Kasumi-1 (cell line): ENCODE measurements at regions not wholly inside any gene's neighbourhood (a gene's known extent, or its start where the extent isn't known, plus 50 kb on each side); places are given as distances from the start of the nearest gene placed in this dataset.
"Not testable (repeated sequence)": the region's sequence is repeated elsewhere in the genome, so short reads cannot be mapped to it uniquely, and the experiment has no call there.

Source experiments
- DNase-seq, 2 experiments: peaks; one replicate each; lab custom pipeline; 2025; lab: John Stamatoyannopoulos, UW

DNA sequence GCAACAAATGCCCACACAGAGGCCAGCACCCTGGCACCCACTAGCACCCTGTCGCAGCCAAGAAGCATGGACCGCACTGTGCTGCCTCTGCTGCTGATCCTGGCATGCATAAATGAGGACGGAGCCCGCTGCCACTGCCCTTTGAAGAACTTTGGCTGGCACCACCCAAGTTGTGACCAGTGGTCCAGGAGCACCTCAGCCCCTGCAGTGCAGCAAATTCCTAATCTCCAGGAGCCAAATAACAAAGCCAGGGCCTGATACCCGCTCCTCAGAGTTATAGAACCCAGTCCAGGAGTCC, 807.2 kb downstream of the GLUD2 start:
- no peak for DNase-seq

DNA sequence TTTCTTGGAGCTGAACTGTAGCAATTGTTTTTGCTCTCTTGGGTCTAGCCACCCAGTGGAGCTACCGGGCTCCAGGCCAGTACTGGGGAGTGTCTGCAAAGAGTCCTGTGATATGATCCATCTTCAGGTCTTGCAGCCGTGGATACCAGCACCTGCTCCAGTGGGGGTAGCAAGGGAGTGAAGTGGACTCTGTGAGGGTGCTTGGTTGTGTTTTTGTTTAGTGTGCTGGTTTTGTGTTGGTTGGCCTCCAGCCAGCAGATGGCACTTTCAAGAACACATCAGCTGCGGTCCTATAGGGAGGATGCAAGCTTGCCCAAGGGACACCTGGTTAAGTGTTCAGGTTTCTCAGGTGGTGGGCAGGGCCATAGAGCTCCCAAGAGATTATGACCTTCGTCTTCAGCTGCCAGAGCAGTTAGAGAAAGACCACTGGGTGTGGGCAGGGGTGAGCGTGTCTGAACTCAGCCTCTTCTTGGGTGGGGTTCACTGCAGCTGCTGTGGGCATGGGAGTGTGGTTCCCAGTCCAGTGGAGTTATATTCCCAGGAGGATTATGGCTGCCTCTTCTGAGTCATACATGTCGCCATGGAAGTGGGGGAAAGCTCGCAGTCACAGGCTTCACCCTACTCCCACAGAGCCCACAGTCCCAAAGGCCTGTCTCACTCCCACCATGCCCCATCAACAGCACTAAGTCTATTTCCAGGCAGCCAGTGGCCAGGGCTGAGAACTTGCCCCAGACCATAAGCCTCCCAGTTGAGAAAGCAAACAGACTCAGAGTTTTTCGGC, 811.6 kb downstream of the GLUD2 start:
- DNase-seq, result no peak

DNA sequence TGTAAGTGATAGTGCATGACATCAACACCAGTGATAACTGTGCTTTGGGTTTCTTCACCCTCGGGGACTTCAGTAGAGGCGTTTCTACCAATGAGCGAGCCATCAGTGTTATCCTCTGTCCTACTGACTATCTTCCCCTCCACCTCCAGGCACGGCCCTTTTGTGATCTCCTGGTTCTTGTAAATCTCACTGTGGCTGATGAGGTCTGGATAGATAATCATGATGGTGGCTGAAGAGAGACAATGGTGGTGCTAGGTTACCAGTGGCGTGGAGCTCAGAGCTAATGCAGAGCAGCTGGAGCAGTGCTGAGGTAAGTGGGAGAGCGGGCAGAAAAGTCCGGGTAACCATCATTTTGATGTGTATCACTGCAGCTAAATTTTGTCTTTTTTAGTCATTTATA, 816.6 kb downstream of the GLUD2 start:
- no peak for DNase-seq

DNA sequence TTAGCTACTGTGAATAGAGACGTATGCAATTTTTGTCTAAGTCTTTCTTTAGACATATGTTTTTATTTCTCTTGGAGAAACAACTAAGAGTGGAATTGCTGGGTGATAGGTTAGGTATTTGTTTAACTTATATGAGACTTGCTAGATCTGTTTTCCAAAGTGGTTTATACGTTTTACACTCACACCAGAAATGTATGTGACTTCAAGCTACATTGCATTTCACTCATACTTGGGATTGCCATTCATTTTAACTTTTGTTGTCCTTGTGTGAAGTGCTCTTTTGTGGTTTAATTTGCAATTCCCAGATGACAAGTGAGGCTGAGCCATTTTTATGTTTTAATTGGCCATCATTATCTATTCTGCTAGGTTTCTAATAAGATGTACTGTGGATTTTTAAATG, 817.2 kb downstream of the GLUD2 start:
- DNase-seq, result no peak

DNA sequence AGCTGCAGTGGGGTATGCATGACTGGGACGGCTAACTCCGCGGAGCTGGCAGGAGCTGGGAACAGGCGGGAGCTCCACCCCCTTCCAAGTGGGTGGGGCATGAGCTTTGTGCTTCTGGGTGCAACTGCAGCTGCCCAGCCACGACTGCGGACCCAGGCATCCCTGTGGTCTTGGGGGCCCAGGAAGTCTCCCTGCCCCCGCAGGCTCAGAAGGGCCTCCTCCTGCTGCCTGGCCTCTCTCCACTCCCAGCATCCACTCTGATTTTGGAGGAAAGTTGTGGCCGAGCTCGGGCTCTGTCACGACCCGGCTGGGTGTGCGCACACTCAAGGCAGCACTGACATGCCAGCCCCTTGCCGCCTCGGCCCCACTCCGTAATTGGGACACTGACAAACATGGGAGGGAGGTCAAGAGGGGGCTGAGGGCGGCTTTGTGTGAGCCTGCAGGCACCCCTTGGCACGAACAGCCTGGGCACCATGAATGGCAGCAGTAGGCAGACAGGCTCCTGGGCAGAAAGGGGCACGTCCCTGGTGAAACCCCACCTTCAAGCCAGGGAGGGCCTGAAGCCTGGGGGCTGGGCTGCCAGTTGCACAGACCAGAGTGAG, 822.6 kb downstream of the GLUD2 start:
- no peak for DNase-seq

DNA sequence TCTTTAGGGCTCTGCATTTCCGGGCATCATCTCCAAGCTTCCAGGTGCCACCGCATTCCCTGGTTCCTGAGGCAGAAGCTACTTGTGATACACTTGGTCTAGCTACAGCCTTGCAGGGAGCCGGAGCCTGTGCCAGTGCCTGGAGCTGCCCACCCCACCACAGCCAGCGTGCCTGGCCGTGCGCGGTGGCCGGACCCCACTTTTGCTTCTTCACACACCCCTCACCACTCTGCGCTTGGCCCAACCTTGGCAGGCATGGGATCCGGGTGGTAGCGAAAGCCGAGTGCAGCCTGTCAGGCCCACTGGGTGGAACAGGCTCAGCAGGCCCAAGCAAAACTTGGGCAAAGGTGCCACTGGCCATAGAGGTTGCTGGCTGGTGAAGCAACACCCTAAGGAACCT, 823.7 kb downstream of the GLUD2 start:
- no peak for DNase-seq

DNA sequence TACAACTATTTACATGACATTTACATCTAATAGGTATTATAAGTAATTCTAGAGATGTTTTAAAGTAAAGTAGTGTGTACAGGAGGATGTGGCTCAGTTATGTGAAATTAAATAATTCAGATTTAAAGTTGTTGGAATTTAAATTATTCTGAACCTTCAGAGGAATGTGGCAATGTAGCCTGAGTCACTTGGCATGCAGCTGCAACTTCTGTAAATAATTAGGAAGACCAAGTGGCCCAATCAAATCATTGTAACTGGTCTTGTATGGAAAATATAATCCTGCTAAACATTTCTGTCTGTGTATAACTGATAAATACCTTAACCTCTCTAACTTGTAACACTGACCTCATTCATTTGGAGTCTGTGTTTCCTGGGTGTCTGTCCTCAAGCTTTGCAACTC, 828.9 kb downstream of the GLUD2 start:
- DNase-seq, result no peak

DNA sequence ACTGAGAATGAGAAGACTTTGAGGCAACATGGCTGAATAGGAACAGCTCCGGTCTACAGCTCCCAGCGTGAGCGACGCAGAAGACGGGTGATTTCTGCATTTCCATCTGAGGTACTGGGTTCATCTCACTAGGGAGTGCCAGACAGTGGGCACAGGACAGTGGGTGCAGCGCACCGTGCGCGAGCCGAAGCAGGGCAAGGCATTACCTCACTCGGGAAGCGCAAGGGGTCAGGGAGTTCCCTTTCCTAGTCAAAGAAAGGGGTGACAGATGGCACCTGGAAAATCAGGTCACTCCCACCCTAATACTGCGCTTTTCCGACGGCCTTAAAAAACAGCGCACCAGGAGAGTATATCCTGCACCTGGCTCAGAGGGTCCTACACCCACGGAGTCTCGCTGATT, 829.9 kb downstream of the GLUD2 start:
- DNase-seq, result not testable (repeated sequence)

DNA sequence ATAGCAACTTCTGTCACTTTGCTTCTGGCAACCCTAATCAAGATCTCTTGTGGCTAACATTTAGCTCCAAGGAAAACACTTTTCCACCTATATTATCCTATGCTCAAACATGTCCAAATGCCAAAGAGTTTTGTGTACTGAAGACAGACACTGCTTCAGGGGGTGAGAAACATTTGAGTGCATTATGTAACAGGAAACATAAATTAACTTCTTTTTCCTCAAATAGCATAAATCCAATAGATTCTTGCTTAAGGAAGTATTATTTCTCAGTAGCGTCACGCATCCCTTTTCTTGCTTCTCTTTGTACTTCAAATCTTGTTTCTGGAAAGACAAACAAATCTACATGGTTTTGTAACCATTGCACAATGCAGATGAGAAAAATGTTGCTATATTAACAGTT, 839.1 kb downstream of the GLUD2 start:
- no peak for DNase-seq

DNA sequence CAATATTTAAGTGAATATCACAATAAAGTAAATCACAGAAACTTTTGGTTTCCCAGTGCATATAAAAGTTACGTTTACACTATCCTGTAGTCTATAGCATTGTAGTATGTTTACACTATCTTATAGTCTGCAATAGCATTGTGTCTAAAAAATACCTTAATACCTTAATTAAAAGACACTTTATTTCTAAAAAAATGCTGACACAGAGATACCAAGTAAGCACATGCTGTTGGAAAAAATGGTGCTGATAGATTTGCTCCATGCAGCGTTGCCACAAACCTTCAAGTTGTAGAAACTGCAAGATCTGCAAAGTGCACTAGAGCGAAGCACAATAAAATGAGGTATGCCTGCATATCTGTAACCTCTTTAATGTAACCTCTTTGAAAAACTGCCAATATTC, 847.3 kb downstream of the GLUD2 start:
- DNase-seq, result no peak

DNA sequence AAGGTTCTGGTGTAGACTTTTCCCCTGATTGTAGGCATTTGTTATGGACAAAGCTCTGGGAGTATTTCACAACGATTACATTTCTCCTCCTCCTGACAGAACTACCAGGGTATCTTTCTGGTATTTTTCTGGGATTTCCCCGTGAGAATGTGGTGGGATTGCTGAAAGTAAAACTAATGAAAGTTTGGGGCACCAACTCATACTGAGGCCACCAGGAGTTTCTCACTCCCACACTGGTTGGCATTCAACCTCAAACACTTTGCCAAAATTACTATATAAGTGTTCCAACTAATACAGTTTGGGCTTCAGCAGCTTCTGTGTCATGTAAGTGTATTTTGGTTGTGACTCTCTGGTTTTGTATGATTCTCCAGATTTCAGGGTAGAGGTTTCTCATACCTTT, 855.1 kb downstream of the GLUD2 start:
- no peak for DNase-seq

DNA sequence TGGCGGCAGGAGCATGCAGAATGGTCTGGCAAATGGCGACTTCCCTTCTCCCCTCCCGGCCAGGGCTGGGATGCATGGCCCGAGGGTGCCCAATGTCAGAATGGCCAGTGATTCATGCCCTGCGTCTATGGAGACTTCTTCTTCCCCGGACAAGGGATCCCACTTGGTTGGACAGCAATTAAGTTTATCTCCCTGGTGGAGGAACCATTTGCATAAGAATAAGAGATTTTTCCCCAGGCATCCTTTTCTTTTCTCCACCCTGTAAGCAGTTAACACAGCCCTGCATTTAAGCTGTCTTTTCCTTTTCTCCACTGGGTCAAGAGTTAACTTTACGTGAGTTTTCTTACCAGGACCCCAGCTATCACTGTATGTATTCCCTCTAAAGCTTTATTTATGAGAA, 856.6 kb downstream of the GLUD2 start:
- DNase-seq, result no peak

DNA sequence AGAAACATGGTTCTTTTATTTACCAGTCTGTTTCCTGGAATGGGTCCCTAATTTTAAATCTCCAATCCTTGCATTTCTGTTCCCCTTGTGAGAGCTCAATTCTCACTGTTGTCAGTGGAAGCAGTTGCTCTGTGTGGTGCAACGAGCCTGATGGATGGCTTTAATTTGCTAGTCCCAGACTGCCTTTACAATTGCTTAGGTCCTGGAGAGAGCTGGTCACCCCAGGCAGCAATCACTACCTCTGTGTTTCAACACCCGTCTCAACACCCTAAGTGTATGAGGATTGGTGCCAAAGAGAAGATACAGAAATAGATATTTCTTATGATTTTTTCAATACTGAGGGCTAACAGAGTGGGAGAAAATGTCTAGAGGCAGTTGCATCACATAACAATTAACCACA, 873.8 kb downstream of the GLUD2 start:
- no peak for DNase-seq

DNA sequence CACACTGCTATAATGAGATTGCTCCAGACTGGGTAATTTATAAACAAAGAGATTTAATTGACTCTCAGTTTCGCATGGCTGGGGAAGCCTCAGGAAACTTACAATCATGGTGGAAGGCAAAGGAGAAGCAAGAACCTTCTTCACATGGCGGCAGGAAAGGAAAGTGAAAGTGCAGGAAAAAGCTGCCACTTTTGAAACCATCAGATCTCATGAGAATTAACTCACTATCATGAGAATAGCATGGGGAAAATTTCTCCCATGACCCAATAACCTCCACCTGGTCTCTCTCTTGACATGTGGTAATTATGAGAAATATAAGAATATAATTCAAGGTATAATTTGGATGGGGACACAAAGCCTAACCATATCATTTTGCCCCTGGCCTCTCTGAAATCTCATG, 884.2 kb downstream of the GLUD2 start:
- DNase-seq, result no peak

DNA sequence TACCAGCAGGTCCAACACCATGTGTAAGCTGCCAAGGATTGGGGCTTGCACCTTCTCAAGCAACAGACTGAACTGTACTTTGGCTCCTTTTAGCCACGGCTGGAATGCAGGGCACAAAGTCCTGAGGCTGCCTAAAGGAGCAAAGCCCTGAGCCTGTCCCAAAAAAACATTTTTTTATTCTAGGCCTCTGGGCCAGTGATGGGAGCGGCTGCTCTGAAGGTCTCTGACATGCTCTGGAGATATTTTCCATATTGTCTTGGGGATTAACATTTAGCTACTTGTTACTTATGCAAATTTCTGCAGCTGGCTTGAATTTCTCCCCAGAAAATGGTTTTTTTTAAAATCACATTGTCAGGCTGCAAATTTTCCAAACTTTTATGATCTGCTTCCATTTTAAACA, 885.3 kb downstream of the GLUD2 start:
- DNase-seq, result no peak

DNA sequence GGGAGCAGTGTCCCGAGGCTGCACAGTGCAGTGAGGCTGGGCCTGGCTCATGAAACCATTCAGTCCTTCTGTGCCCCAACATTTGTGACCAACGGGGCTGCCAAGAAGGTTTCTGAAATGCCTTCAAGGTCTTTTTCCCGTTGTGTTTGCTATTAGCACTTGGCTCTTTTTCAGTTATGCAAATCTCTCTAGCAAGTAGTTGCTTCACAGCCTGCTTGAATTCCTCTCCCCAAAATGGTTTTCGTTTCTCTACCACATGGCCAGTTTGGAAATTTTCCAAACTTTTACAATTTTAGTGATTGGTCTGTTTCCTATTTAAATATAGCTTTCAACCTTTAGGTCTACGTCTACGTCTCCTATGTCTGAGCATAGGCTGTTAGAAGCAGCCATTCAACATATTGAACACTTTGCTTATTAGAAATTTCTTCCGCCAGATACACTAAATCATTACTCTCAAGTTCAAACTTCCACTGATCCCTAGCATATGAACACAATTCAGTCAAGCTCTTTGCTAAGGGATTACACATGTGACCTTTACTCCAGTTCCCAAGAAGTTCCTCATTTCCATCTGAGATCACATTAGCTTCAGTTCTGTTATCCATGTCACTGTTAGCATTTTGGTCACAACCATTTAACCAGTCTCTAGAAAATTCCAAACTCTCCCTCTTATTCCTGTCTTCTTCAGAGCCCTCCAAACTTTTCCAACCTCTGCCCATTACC, 901.8 kb downstream of the GLUD2 start:
- no peak for DNase-seq

DNA sequence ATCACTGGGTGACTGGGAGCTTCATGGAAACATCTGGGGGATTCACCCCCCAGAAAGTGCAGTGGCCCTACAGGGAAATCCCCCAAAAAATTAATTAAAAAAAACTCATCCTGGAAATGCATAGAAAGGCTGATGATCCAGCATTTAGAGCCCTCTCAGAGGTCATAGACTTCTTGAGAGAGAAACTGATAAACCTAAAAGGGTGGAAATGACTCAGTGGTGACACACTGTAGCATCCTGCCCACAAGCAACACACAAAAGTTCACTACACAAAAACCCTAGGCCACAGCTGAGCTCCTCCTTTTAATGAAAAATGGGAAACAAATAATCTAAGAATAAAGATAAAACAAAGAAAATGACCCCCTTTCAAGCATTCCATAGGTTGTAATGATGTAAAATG, 911.5 kb downstream of the GLUD2 start:
- DNase-seq, result no peak

DNA sequence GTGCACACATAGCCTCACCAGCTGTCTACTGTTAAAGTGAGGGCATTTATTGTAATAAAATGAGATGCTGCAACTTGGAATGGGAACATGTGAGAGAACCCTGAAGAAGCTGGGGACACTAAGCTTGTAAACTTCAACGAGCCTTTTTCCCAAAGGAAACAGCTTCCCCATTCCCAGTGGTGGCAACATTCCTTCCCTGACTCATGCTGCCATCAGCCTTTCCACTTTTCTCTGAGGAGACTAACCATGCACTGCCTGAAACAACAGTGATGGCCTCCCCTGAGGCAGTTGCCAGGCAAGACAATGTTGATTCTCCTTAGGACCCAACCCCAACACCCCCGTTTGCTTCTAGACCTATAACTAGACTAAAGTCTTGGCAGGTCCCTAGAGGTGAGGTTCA, 928.3 kb downstream of the GLUD2 start:
- no peak for DNase-seq

DNA sequence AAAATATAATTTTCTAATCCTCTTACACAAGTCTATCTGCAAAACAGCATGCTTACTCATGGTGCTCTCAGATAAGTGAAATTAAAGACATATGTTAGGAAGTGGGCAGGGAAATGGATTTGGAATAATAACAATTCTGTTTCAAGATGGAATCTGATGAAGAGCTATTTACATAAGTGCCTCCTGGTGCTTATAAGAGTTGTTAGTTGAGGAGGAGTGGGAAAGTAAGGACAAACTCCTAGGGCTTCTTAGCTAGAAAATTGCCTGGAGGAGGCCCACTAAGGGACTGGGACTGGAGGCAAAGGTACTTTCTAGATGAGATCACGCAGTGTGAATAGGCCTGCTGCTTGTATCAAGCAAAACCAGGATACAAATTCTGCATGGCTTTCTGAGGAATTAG, 939.8 kb downstream of the GLUD2 start:
- no peak for DNase-seq

DNA sequence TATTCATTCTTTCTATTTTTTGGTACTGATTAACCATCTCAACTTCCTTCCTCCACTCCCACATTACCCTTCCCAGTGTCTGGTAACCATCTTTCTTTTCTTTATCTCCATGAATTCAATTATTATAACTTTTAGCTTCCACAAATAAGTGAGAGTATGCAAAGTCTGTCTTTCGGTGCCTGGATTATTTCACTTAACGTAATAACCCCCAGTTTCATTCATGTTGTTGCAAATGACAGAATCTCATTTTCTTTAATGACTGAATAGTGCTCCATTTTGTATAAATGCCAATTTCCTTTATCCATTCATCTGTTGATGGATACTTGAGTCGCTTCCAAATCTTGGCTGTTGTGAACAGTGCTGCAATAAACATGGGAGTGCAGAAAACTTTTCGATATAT, 940.4 kb downstream of the GLUD2 start:
- no peak for DNase-seq

DNA sequence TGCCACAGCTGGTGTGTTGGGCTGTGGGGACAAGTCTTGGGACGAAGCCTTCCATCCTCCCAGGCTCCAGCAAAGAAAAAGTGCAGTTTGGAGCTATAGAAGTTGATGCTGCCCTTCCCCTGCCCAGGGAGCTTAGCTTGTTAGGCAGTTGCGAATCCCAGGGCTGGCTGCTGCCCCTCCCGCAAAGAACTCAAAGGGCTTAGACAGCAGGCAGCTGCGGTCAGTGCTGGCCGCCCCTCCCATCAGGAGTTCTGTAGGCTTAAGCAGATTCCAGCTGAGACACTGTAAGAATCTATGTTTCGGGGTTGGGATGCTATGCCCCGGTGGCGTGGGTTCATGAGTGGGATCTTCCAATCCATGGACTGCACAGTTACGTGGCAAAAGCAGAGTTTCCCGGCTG, 956.7 kb downstream of the GLUD2 start:
- no peak for DNase-seq

DNA sequence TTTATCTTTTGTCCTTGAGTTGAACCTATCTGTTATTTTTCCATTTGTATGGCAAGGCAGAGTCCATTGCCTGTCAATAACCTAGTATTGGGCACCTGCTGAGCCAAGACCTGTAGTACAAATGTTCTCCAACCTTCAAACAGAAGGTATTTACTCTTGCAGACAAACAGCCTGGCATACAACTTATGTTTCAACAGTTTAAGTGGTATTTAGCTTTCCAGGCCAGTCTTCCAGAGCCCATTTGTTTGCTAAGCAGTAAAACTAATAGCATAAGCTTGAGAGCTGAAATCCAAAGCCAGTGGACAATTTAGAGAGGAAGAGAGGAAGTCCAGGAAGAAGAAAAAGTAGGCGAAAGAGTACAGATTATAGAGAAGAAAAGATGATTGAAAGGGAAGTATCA, 979.3 kb downstream of the GLUD2 start:
- DNase-seq, result no peak

DNA sequence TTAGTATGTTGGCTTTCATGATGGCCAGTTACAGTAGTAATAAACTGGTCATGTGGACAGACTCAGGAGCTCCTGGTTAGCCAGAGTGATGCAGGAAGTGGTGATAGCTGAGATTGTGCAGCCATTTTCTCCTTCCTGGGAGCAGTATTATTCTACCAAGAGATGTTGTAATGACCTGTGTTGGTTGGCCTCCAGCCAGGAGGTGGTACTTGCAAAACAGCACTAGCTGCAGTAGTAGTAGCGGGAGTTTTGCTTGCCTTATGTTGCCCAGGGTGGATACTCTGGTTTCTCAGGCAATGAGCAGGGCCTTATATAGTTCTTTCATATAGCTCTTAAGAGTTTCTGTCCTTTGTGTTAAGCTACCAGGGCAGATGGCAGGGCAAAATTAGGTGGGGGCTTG, 998.8 kb downstream of the GLUD2 start:
- DNase-seq, result peak; percentile 2 to 6

DNA sequence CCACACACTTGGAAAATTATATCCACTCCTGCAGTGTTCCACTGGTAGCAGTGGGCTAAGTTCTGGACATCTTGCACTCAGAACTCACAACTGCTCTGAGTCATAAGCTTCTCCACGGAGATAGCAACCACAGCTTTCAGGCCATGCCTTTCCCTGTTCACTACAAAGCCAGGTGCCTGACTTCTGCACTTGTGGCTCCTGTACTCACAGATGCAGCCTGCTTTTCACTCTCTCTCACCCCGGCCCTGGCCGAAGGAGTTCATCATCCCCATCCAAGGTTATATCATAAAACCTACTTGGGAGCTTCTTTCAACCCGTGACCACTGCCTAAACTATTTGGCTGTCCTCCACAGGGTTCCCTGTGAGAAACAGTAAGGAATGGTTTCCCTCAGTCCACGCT, 999.4 kb downstream of the GLUD2 start:
- no peak for DNase-seq
